H1 (cell line): ENCODE measurements at regions not wholly inside any gene's neighbourhood (a gene's known extent, or its start where the extent isn't known, plus 50 kb on each side); places are given as distances from the start of the nearest gene placed in this dataset.

Source experiments
- CTCF ChIA-PET: fragments of 300-600 bp; sonication (Branson Sonifier 250); formaldehyde crosslinking; loops from one replicate; lab custom pipeline; 2021; ENCODE audit not compliant: partially characterized antibody; lab: Charles Lee
- POLR2A ChIA-PET: fragments of 300-600 bp; sonication (Branson Sonifier 250); formaldehyde crosslinking; loops from one replicate; lab custom pipeline; 2021; ENCODE audit warnings: inconsistent platforms; ENCODE audit not compliant: partially characterized antibody; lab: Charles Lee
- DNase-seq, 2 experiments: peaks; one replicate each; pipeline versions ENCODE4 v3.0.0 to v3.0.0-alpha.2; 2010 to 2022; ENCODE audit warnings: low spot score in 2 of 2, low read depth in 1 of 2, mixed read lengths in 1 of 2
- FAIRE-seq: peaks from 2 replicates; lab custom pipeline; 2011; peaks lifted over from hg19 to GRCh38; lab: Jason Lieb, UNC
- H2AFZ ChIP-seq: 2 replicates; pipeline ENCODE4 v1.8.1; 2012; ENCODE audit warnings: low read length, inconsistent platforms
- H2AK5ac ChIP-seq: 2 replicates; pipeline ENCODE4 v1.6.1; 2013; ENCODE audit warnings: low read depth, low read length
- H2BK120ac ChIP-seq: replicated peaks from 2 replicates; pipeline ENCODE3; 2013; ENCODE audit warnings: low read depth, low read length, inconsistent platforms
- H2BK12ac ChIP-seq: 2 replicates; pipeline ENCODE4 v1.6.1; 2013; ENCODE audit warnings: low read depth, low read length
- H2BK15ac ChIP-seq: 2 replicates; pipeline ENCODE4 v1.6.1; 2013; ENCODE audit warnings: low read length
- H2BK20ac ChIP-seq: 2 replicates; pipeline ENCODE4 v1.6.1; 2013; ENCODE audit warnings: low read length
- H2BK5ac ChIP-seq: 2 replicates; pipeline ENCODE4 v1.6.1; 2013; ENCODE audit warnings: low read depth, low read length
- H3K14ac ChIP-seq: 2 replicates; pipeline ENCODE4 v1.6.1; 2013; ENCODE audit warnings: inconsistent platforms; ENCODE audit not compliant: insufficient read length
- H3K18ac ChIP-seq: 2 replicates; pipeline ENCODE4 v1.6.1; 2013; ENCODE audit warnings: low read length; ENCODE audit errors: extremely low read depth
- H3K23ac ChIP-seq: 2 replicates; pipeline ENCODE4 v1.6.1; 2013; ENCODE audit warnings: inconsistent platforms; ENCODE audit not compliant: insufficient read length
- H3K23me2 ChIP-seq: 2 replicates; pipeline ENCODE4 v1.6.1; 2013; ENCODE audit warnings: low read depth, low read length
- H3K27ac ChIP-seq: 2 replicates; pipeline ENCODE4 v1.6.1; 2011; ENCODE audit warnings: low read depth, low read length, inconsistent platforms
- H3K27me3 ChIP-seq, 4 experiments: replicated peaks in 1 of 4; 1 replicate in 1 of 4; 2 replicates in 3 of 4; pipeline versions ENCODE4 v1.6.1 to v1.8.1; 2011 to 2013; ENCODE audit warnings: low read length in 3 of 4, mild to moderate bottlenecking in 3 of 4, inconsistent platforms in 2 of 4, mixed read lengths in 2 of 4, moderate library complexity in 1 of 4; ENCODE audit not compliant: control insufficient read depth in 3 of 4, insufficient read depth in 3 of 4; ENCODE audit errors: extremely low read depth in 1 of 4
- H3K36me3 ChIP-seq, 4 experiments: 2 replicates each; pipeline versions ENCODE4 v1.6.1 to v1.8.1; 2011 to 2013; ENCODE audit warnings: mild to moderate bottlenecking in 4 of 4, low read length in 3 of 4, moderate library complexity in 2 of 4, control low read depth in 1 of 4, inconsistent platforms in 1 of 4; ENCODE audit not compliant: insufficient read depth in 4 of 4, control insufficient read depth in 2 of 4
- H3K4ac ChIP-seq: replicated peaks from 2 replicates; pipeline ENCODE3; 2013; ENCODE audit warnings: low read length, low read depth, mixed read lengths, inconsistent platforms; ENCODE audit not compliant: insufficient read length
- H3K4me1 ChIP-seq, 4 experiments: replicated peaks in 1 of 4; 1 replicate in 1 of 4; 2 replicates in 3 of 4; pipeline versions ENCODE4 v1.6.1 to v1.8.1; 2011 to 2013; ENCODE audit warnings: low read length in 3 of 4, inconsistent platforms in 2 of 4, mixed read lengths in 1 of 4; ENCODE audit not compliant: insufficient read depth in 4 of 4, control insufficient read depth in 3 of 4
- H3K4me2 ChIP-seq, 2 experiments: 2 replicates each; pipeline versions ENCODE4 v1.6.1 to v1.8.1; 2011 to 2013; ENCODE audit warnings: low read depth in 2 of 2, low read length in 2 of 2, control low read depth in 1 of 2, inconsistent platforms in 1 of 2, mild to moderate bottlenecking in 1 of 2; ENCODE audit not compliant: insufficient read depth in 1 of 2
- H3K4me3 ChIP-seq, 4 experiments: fragments of 200-600, 300-600 bp in 1 of 4; sonication (generic), shearing (Covaris generic), sonication (Bioruptor Twin) in 1 of 4; 2 replicates each; pipeline versions ENCODE4 v1.5.1 to v1.8.1; 2011 to 2016; ENCODE audit warnings: low read length in 4 of 4, low read depth in 3 of 4, control low read depth in 2 of 4, inconsistent platforms in 2 of 4, mild to moderate bottlenecking in 2 of 4, mixed read lengths in 1 of 4, moderate library complexity in 1 of 4; ENCODE audit not compliant: insufficient read depth in 2 of 4; ENCODE audit errors: extremely low read depth in 1 of 4
- H3K56ac ChIP-seq: replicated peaks from 2 replicates; pipeline ENCODE3; 2013; ENCODE audit warnings: low read depth, mild to moderate bottlenecking, mixed read lengths, low read length, inconsistent platforms; ENCODE audit not compliant: insufficient read length
- H3K79me1 ChIP-seq: 2 replicates; pipeline ENCODE4 v1.6.1; 2013; ENCODE audit warnings: low read depth, low read length, control low read depth
- H3K79me2 ChIP-seq, 2 experiments: 2 replicates each; pipeline versions ENCODE4 v1.6.1 to v1.8.1; 2012 to 2013; ENCODE audit warnings: low read length in 2 of 2, mild to moderate bottlenecking in 2 of 2, inconsistent platforms in 1 of 2; ENCODE audit not compliant: insufficient read depth in 2 of 2, control insufficient read depth in 1 of 2
- H3K9ac ChIP-seq, 4 experiments: replicated peaks in 1 of 4; 1 replicate in 1 of 4; 2 replicates in 3 of 4; pipeline versions ENCODE4 v1.6.1 to v1.8.1; 2011 to 2013; ENCODE audit warnings: low read depth in 3 of 4, low read length in 3 of 4, control low read depth in 2 of 4, mild to moderate bottlenecking in 2 of 4, moderate library complexity in 2 of 4, inconsistent platforms in 1 of 4; ENCODE audit errors: extremely low read depth in 1 of 4
- H3K9me3 ChIP-seq, 2 experiments: 2 replicates each; pipeline versions ENCODE4 v1.6.1 to v1.8.1; 2012 to 2013; ENCODE audit warnings: mild to moderate bottlenecking in 2 of 2, moderate library complexity in 2 of 2, control low read depth in 1 of 2, inconsistent platforms in 1 of 2, low read depth in 1 of 2, low read length in 1 of 2, mixed read lengths in 1 of 2; ENCODE audit not compliant: insufficient read depth in 2 of 2
- H4K20me1 ChIP-seq, 2 experiments: replicated peaks in 1 of 2; 2 replicates each; pipeline versions ENCODE3 to v1.8.1; 2011 to 2013; ENCODE audit warnings: inconsistent platforms in 2 of 2, low read length in 2 of 2, mild to moderate bottlenecking in 1 of 2; ENCODE audit not compliant: insufficient read depth in 2 of 2, control insufficient read depth in 1 of 2
- H4K5ac ChIP-seq: 2 replicates; pipeline ENCODE4 v1.6.1; 2013; ENCODE audit warnings: low read length, low read depth, mixed read lengths, inconsistent platforms; ENCODE audit not compliant: insufficient read length
- H4K8ac ChIP-seq: 2 replicates; pipeline ENCODE4 v1.8.0; 2013; ENCODE audit warnings: mild to moderate bottlenecking, moderate library complexity, low read length, inconsistent platforms; ENCODE audit not compliant: insufficient read depth; ENCODE audit errors: extremely low read depth
- H4K91ac ChIP-seq: replicated peaks from 2 replicates; pipeline ENCODE3; 2013; ENCODE audit warnings: low read length, mixed read lengths, inconsistent platforms; ENCODE audit not compliant: insufficient read length
- BCL11A ChIP-seq, 2 experiments: IDR thresholded peaks; one replicate each; pipeline ENCODE4 v1.6.1; 2011; ENCODE audit warnings: low read depth in 2 of 2, low read length in 2 of 2, mild to moderate bottlenecking in 2 of 2
- EGR1 ChIP-seq: IDR thresholded peaks from 2 replicates; pipeline ENCODE4 v1.6.1; 2011; ENCODE audit warnings: low read depth, low read length, borderline replicate concordance
- EZH2 ChIP-seq: fragments of 200-600 bp; sonication (generic); IDR thresholded peaks from 2 replicates; pipeline ENCODE4 v1.7.1; 2012; ENCODE audit warnings: low read depth, mild to moderate bottlenecking, moderate library complexity, low read length, inconsistent platforms; ENCODE audit not compliant: severe bottlenecking
- MAFK ChIP-seq: IDR thresholded peaks from 2 replicates; pipeline ENCODE4 v1.6.1; 2012; ENCODE audit warnings: low read depth, mild to moderate bottlenecking, improper control_type of control experiment, low read length
- POLR2A ChIP-seq, 2 experiments: IDR thresholded peaks; 1 replicate in 1 of 2; 2 replicates in 1 of 2; pipeline ENCODE4 v1.6.1; 2011; ENCODE audit warnings: low read depth in 2 of 2, low read length in 2 of 2, mild to moderate bottlenecking in 2 of 2; ENCODE audit errors: control extremely low read depth in 1 of 2
- POU5F1 ChIP-seq: IDR thresholded peaks from 2 replicates; pipeline ENCODE4 v1.6.1; 2011; ENCODE audit warnings: low read depth, mild to moderate bottlenecking, low read length, moderate library complexity
- RXRA ChIP-seq: IDR thresholded peaks from 2 replicates; pipeline ENCODE4 v1.6.1; 2011; ENCODE audit warnings: low read depth, mild to moderate bottlenecking, low read length, moderate library complexity; ENCODE audit not compliant: insufficient read depth
- SP2 ChIP-seq: IDR thresholded peaks from 2 replicates; pipeline ENCODE4 v1.6.1; 2012; ENCODE audit warnings: mild to moderate bottlenecking, low read length, inconsistent platforms
- TBP ChIP-seq: IDR thresholded peaks from 2 replicates; pipeline ENCODE4 v1.6.1; 2011; ENCODE audit warnings: low read depth, low read length, improper control_type of control experiment
- WGBS, 2 experiments: shearing (Covaris generic) in 1 of 2; methylation state at CpG; one replicate each; pipeline versions ENCODE4 v1.1.6 to v1.1.7; 2013 to 2015; ENCODE audit warnings: low lambda C conversion rate in 2 of 2, mixed read lengths in 2 of 2, inconsistent platforms in 1 of 2, low coverage in 1 of 2, missing lambda C conversion rate in 1 of 2; ENCODE audit not compliant: insufficient replicate concordance in 2 of 2, insufficient coverage in 1 of 2, insufficient read length in 1 of 2; ENCODE audit errors: extremely low coverage in 1 of 2, missing lambda C conversion rate in 1 of 2; 5-methylcytosine and 5-hydroxymethylcytosine counted together

DNA sequence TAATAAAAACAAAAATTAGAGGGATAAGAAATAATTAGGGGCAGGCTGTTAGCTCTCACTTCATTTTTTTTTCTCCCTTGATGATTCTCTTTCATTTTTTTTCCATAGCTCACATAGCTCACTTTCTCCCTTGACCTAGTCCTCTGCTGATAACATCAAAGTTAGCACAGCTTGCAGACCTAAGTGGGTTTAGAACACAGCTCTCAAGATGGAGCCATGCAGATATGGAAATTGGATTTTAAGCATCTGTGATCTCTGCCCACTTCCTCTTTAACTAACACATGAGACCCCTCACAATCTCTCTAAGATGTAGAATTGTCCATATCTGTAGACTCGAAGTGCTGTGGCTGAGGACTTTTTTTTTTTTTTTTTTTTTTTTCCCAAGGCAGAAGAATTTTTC lies 257.1 kb downstream of the SOX4 start:
- Histone ChIP-seq H3K27me3 (no peaks in the 10 kb centered on the region; a peak in 1 of 7 replicates), H3K23me2 (no peaks in the 10 kb centered on the region), H3K4me2 (no peak overlapping the region), H3K27ac (no peak overlapping the region), H3K79me1 (peaks cover 5% of the 10 kb centered on the region; the same call in 1 of the 2 replicates), H3K14ac (no peak overlapping the region), H2BK15ac (no peak overlapping the region), H4K91ac (no peak overlapping the region), H3K36me3 (peaks cover 0 to 3% (median 0%) of the 10 kb centered on the region in 4 experiments; a peak in 2 of 8 replicates), H3K18ac (no peak overlapping the region), H2BK120ac (no peak overlapping the region), H3K23ac (no peak overlapping the region), H3K56ac (no peak overlapping the region), H2BK5ac (no peak overlapping the region), H3K9me3 (no peaks in the 10 kb centered on the region), H4K5ac (no peak overlapping the region), H3K4ac (no peak overlapping the region), H3K4me1 (peaks cover 2 to 9% (median 8%) of the 10 kb centered on the region in 4 experiments; a peak in 5 of 7 replicates), H2BK20ac (no peak overlapping the region), H3K4me3 (no peak overlapping the region), H2AK5ac (no peak overlapping the region), H3K9ac (no peak overlapping the region), H2AFZ (no peak overlapping the region), H2BK12ac (no peak overlapping the region), H3K79me2 (peaks cover 0 to 56% of the 10 kb centered on the region in 2 experiments; a peak in 2 of 4 replicates), H4K20me1 (peaks cover 0 to 7% of the 10 kb centered on the region in 2 experiments), H4K8ac (no peak overlapping the region)
- DNase-seq, result no peak
- WGBS, 2 experiments, result 100% methylated on average over 1 of the region's 1 CpG; no CpG with 5 or more reads in 1 of the 2 experiments
- FAIRE-seq, result no peak
- POLR2A ChIA-PET, result no interaction called here
- no peak for TF ChIP-seq EGR1
- TF ChIP-seq EZH2, result no peak
- TF ChIP-seq TBP, result no peak
- TF ChIP-seq BCL11A (IDR thresholded peaks at IDR 0.05; ENCODE audit: low read depth in 2 of 2, low read length in 2 of 2), result no peak
- no peak for TF ChIP-seq RXRA
- no peak for TF ChIP-seq SP2
- TF ChIP-seq POLR2A (IDR thresholded peaks at IDR 0.05; ENCODE audit: control extremely low read depth in 1 of 2, low read depth in 2 of 2, low read length in 2 of 2), result no peak
- TF ChIP-seq POU5F1, result no peak
- TF ChIP-seq MAFK, result no peak
- CTCF ChIA-PET, result interaction anchor here (0.9 kb wide), 1 partner anchor 12 kb away, joined by 3 read pairs; no protein-coding TSS in a partner anchor
